Adrenal gland (tissue), 9 donors: ENCODE measurements at regions not wholly inside any gene's neighbourhood (a gene's known extent, or its start where the extent isn't known, plus 50 kb on each side); places are given as distances from the start of the nearest gene placed in this dataset.
A peak's percentile ranks its signal among the peaks of the same experiment; 100 is the strongest.

Source experiments
- DNase-seq, 7 donors: peaks; one replicate each; pipeline ENCODE4 v3.0.0-alpha.2; 2019 to 2020
- H3K27ac ChIP-seq, 5 donors: fragments of 200-600 bp; sonication (generic) in 4 of 5; 1 replicate in 3 of 5; 2 replicates in 2 of 5; pipeline versions ENCODE4 v1.5.1 to v1.8.0; 2016 to 2020; ENCODE audit warnings: mild to moderate bottlenecking in 1 of 5
- H3K27me3 ChIP-seq: fragments of 200-600 bp; 2 replicates; pipeline ENCODE4 v1.8.0; 2021
- H3K36me3 ChIP-seq, 2 donors: fragments of 200-600 bp; replicated peaks in 1 of 2; 1 replicate in 1 of 2; 2 replicates in 1 of 2; pipeline versions ENCODE4 v1.5.1 to v1.8.0; 2018 to 2022
- H3K4me1 ChIP-seq, 2 donors: fragments of 200-600 bp; replicated peaks in 1 of 2; 1 replicate in 1 of 2; 2 replicates in 1 of 2; pipeline versions ENCODE4 v1.5.1 to v1.8.0; 2018 to 2021
- H3K4me3 ChIP-seq, 4 donors: fragments of 200-600 bp; sonication (generic) in 3 of 4; one replicate each; pipeline ENCODE4 v1.5.1; 2016 to 2018
- H3K9me3 ChIP-seq, 3 donors: fragments of 200-600 bp; sonication (generic) in 1 of 3; replicated peaks in 1 of 3; 1 replicate in 2 of 3; 2 replicates in 1 of 3; pipeline versions ENCODE4 v1.5.1 to v1.8.0; 2016 to 2021
- CTCF ChIP-seq, 6 experiments: fragments of 450-650 bp in 4 of 6; fragments of 200-600 bp in 2 of 6; sonication (generic) in 1 of 6; IDR thresholded peaks; 1 replicate in 5 of 6; 2 replicates in 1 of 6; pipeline versions ENCODE4 v1.5.1 to v1.8.0; 2016 to 2021; ENCODE audit warnings: antibody characterized with exemption in 6 of 6, mild to moderate bottlenecking in 2 of 6, moderate library complexity in 1 of 6
- POLR2A ChIP-seq, 2 donors: fragments of 450-650 bp; IDR thresholded peaks; one replicate each; pipeline ENCODE4 v1.6.1; 2017; ENCODE audit warnings: antibody characterized with exemption in 2 of 2, mild to moderate bottlenecking in 2 of 2, moderate library complexity in 1 of 2
- WGBS, 4 donors: extraction: QIAGEN DNeasy Blood & Tissue Kit in 2 of 4; methylation state at CpG; one replicate each; pipeline versions ENCODE4 v1.1.5 to v1.1.7; 2013 to 2017; 5-methylcytosine and 5-hydroxymethylcytosine counted together
- intact Hi-C, 2 donors: fragments of 100-400 bp; cut with DNase I; formaldehyde crosslinking; loops; one replicate each; pipeline versions ENCODE4 v1.14.1 to v1.15.0; 2022 to 2023
- donor health status: healthy with polysubstance abuse.
- donor health status: Bipolar disorder and iron deficiency.
- donor health status: DM: yes; HTN: yes; CAD: no.
- donor health status: DM: no; HTN: no; CAD: no.
- donor health status: DM: no; HTN: no; CAD: no.

DNA sequence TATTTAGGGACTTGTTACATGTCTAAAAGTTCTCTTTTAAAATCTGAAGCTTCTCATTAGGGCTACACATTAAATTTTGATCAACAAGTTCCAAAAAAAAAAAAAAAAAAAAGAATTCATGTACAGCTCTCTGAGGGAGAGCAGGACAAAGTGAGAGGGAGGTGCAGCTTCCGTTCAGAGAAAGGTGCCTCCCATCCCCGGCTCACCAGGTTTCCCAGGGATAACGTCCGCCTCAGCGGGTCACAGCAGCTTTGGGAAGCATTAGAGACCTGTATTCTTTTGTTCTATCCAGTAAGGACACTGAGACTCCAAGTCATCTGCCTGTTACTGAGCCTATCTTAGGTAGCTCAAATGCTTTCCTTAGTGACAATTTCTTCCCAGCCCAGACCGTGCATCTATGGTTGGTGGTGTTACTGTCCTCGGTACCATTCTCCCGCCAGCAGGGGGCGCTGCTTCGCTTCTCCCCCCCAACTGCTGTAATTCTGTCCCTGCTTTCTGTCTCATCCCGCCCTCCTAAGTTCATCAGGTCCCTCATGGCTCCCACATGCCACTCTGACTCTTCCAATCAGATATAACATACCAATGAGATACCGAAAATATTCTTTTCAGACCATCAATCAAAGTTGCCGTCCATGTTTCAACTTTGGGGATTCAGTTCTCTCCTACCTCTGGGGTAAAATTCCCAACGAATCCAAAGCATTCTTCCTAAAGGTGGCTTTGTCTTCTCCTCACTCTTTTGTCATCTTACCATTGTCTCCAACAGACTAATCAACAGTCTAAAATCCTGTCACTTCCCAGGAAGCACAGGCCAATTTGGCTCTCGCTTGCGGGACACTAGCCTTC is 466.5 kb downstream of the METTL4 start:
- no peak overlapping the region for H3K27ac ChIP-seq
- H3K36me3 ChIP-seq = no peaks in the 10 kb centered on the region
- H3K4me1 ChIP-seq = no peaks in the 10 kb centered on the region
- TF ChIP-seq POLR2A (IDR thresholded peaks at IDR 0.05) (no peak), CTCF (IDR thresholded peaks at IDR 0.05) (peak; percentile 38 to 66 (median 56))
- intact Hi-C loops = loop anchor here (10.0 kb wide), 2 partner anchors 430 to 440 kb away; no protein-coding TSS in a partner anchor
- no peak overlapping the region for H3K4me3 ChIP-seq
- 35 to 43% (median 40%) methylated on average over 16 of the region's 16 CpGs for WGBS, 4 donors
- peak; percentile 23 to 64 (median 59) for DNase-seq
- H3K9me3 ChIP-seq = no peaks in the 10 kb centered on the region
- H3K27me3 ChIP-seq = no peaks in the 10 kb centered on the region

DNA sequence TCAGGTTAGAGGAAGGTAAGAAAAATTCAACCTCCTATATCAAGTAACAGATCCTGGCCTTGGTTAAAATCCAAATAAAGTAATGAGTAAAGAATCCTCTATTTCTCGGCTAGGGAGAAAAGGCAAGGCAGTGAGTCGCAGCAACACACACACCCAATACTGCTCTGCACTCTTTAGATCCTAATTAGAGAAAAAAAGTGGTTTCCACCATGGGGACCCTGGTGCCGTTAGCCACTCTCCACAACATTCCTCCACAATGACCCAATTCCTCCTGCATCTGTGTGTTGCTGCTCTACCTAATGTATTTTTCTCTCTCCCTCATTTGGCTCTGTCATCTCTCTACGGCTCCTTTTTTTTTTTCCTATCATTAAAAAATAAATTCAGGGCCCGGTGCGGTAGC is 462.7 kb downstream of the METTL4 start:
- WGBS, 4 donors = 69 to 77% (median 75%) methylated on average over 6 of the region's 6 CpGs
- Histone ChIP-seq H3K9me3 (no peaks in the 10 kb centered on the region), H3K36me3 (no peaks in the 10 kb centered on the region), H3K4me3 (no peak overlapping the region), H3K4me1 (no peaks in the 10 kb centered on the region), H3K27ac (no peak overlapping the region), H3K27me3 (no peaks in the 10 kb centered on the region)
- TF ChIP-seq POLR2A (IDR thresholded peaks at IDR 0.05) = no peak
- no peak for TF ChIP-seq CTCF (IDR thresholded peaks at IDR 0.05)
- no peak for DNase-seq
- intact Hi-C loops = loop anchor here (10.0 kb wide), 2 partner anchors 426 to 436 kb away; no protein-coding TSS in a partner anchor

DNA sequence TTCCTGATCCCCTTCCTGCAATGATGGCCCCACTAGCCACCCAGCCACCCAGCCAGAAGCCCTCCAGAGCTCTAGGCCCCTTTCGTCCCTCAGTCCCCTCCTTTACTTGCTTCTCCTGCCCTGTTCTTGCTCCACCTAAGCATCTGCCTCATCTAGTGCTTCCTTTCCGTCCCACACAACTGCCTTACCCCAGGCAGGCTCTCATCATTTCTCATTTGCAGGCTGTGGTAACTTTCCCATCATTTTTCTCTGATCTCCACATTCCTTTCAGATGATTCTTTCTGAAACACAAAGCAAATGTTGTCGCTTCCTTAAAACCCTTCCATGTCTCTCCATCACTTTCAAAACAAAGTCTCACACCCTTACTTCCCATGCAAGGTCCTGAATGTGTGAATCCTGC is 459.8 kb downstream of the METTL4 start:
- H3K27me3 ChIP-seq = no peaks in the 10 kb centered on the region
- no peaks in the 10 kb centered on the region for H3K9me3 ChIP-seq
- no peak overlapping the region for H3K27ac ChIP-seq
- TF ChIP-seq CTCF (IDR thresholded peaks at IDR 0.05) = no peak
- no peak for TF ChIP-seq POLR2A (IDR thresholded peaks at IDR 0.05)
- no peaks in the 10 kb centered on the region for H3K36me3 ChIP-seq
- no peak for DNase-seq
- H3K4me1 ChIP-seq = no peaks in the 10 kb centered on the region
- no peak overlapping the region for H3K4me3 ChIP-seq
- 48 to 58% (median 55%) methylated on average over 3 of the region's 3 CpGs for WGBS, 4 donors
- intact Hi-C loops = no loop called here

- Histone ChIP-seq H3K27ac (no peak overlapping the region), H3K27me3 (no peaks in the 10 kb centered on the region), H3K4me3 (no peak overlapping the region), H3K9me3 (no peaks in the 10 kb centered on the region), H3K36me3 (no peaks in the 10 kb centered on the region), H3K4me1 (no peaks in the 10 kb centered on the region)
- DNase-seq = no peak
- WGBS, 4 donors = 64 to 73% (median 69%) methylated on average over 8 of the region's 8 CpGs
- intact Hi-C loops = no loop called here
- no peak for TF ChIP-seq POLR2A (IDR thresholded peaks at IDR 0.05)
These were observed 458.8 kb downstream of the METTL4 start for GRCh38 chr18:2112435-2113045.
